ENCODE measurements at regions not wholly inside any gene's neighbourhood (a gene's known extent, or its start where the extent isn't known, plus 50 kb on each side); places are given as distances from the start of the nearest gene placed in this dataset.

- TF ChIP-seq CTCF (conservative IDR thresholded peaks at IDR 0.05; ENCODE audit: low read depth in 2 of 2) (no peak), CREB1 (CRISPR knock-in tag; IDR thresholded peaks at IDR 0.05; ENCODE audit: low read depth) (no peak), EZH2 (IDR thresholded peaks at IDR 0.05; ENCODE audit: low read depth, unreplicated experiment) (no peak), JUNB (IDR thresholded peaks at IDR 0.05; ENCODE audit: unreplicated experiment) (no peak), STAT1 (IDR thresholded peaks at IDR 0.05; ENCODE audit: unreplicated experiment) (no peak), POLR2AphosphoS5 (IDR thresholded peaks at IDR 0.05; ENCODE audit: low read depth) (no peak), ZNF331 (CRISPR knock-in tag; IDR thresholded peaks at IDR 0.05; ENCODE audit: low read depth) (no peak), EZH2phosphoT487 (IDR thresholded peaks at IDR 0.05; ENCODE audit: unreplicated experiment) (no peak), ZNF114 (CRISPR knock-in tag; IDR thresholded peaks at IDR 0.05) (no peak), ZNF462 (CRISPR knock-in tag; IDR thresholded peaks at IDR 0.05) (no peak), NANOG (IDR thresholded peaks at IDR 0.05; ENCODE audit: borderline replicate concordance) (no peak)
- TF ChIP-seq, protein P1, sequence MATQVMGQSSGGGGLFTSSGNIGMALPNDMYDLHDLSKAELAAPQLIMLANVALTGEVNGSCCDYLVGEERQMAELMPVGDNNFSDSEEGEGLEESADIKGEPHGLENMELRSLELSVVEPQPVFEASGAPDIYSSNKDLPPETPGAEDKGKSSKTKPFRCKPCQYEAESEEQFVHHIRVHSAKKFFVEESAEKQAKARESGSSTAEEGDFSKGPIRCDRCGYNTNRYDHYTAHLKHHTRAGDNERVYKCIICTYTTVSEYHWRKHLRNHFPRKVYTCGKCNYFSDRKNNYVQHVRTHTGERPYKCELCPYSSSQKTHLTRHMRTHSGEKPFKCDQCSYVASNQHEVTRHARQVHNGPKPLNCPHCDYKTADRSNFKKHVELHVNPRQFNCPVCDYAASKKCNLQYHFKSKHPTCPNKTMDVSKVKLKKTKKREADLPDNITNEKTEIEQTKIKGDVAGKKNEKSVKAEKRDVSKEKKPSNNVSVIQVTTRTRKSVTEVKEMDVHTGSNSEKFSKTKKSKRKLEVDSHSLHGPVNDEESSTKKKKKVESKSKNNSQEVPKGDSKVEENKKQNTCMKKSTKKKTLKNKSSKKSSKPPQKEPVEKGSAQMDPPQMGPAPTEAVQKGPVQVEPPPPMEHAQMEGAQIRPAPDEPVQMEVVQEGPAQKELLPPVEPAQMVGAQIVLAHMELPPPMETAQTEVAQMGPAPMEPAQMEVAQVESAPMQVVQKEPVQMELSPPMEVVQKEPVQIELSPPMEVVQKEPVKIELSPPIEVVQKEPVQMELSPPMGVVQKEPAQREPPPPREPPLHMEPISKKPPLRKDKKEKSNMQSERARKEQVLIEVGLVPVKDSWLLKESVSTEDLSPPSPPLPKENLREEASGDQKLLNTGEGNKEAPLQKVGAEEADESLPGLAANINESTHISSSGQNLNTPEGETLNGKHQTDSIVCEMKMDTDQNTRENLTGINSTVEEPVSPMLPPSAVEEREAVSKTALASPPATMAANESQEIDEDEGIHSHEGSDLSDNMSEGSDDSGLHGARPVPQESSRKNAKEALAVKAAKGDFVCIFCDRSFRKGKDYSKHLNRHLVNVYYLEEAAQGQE (IDR thresholded peaks at IDR 0.05; ENCODE audit: unreplicated experiment): no peak
- TF ChIP-seq, protein P2, sequence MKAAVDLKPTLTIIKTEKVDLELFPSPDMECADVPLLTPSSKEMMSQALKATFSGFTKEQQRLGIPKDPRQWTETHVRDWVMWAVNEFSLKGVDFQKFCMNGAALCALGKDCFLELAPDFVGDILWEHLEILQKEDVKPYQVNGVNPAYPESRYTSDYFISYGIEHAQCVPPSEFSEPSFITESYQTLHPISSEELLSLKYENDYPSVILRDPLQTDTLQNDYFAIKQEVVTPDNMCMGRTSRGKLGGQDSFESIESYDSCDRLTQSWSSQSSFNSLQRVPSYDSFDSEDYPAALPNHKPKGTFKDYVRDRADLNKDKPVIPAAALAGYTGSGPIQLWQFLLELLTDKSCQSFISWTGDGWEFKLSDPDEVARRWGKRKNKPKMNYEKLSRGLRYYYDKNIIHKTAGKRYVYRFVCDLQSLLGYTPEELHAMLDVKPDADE (IDR thresholded peaks at IDR 0.05): no peak
These were observed 359.6 kb upstream of the SMC2 start for GRCh38 chr9:103734471-103734870.
